HepG2 (cell line): ENCODE measurements at regions not wholly inside any gene's neighbourhood (a gene's known extent, or its start where the extent isn't known, plus 50 kb on each side); places are given as distances from the start of the nearest gene placed in this dataset.

Source experiments
- ATAC-seq: fragments of 200-7000 bp; cut with Tn5 transposase; 3 replicates; pipeline ENCODE4 v1.9.1; 2020; ENCODE audit warnings: mild to moderate bottlenecking, moderate library complexity
- BruUV-seq: library from RNA; stranded (reverse); fragments of 400-500 nt; replicated peaks from 2 replicates; lab custom pipeline; 2021; lab: Mats Ljungman, UMichigan
- CTCF ChIA-PET: fragments of 300-600 bp; formaldehyde crosslinking; extraction: SDS; loops from one replicate; lab custom pipeline; 2021; ENCODE audit warnings: low total read pairs, inconsistent platforms, low intra/inter-chr PET ratio; lab: Yijun Ruan, JAX
- POLR2A ChIA-PET: fragments of 350-600 bp; sonication (Branson Sonifier 250); formaldehyde crosslinking; loops from one replicate; lab custom pipeline; 2020; ENCODE audit warnings: antibody characterized with exemption, inconsistent platforms; lab: Yijun Ruan, JAX
- DNase-seq: peaks from one replicate; pipeline ENCODE4 v3.0.0-alpha.2; 2015; ENCODE audit warnings: low spot score
- FAIRE-seq: peaks from 3 replicates; lab custom pipeline; 2011; peaks lifted over from hg19 to GRCh38; lab: Jason Lieb, UNC
- H2AFZ ChIP-seq: one replicate; pipeline ENCODE4 v1.6.1; 2011; ENCODE audit warnings: low read length, inconsistent platforms
- H3K27ac ChIP-seq: fragments of 300-600 bp; 3 replicates; pipeline ENCODE4 v1.8.0; 2011; ENCODE audit warnings: mixed run types, mild to moderate bottlenecking, mixed read lengths, low read length, inconsistent platforms; ENCODE audit not compliant: insufficient read depth; ENCODE audit errors: extremely low read length
- H3K27me3 ChIP-seq, 2 experiments: fragments of 200-600 bp in 1 of 2; 2 replicates in 1 of 2; 3 replicates in 1 of 2; pipeline versions ENCODE4 v1.6.0 to v1.8.0; 2011; ENCODE audit warnings: low read length in 2 of 2, mild to moderate bottlenecking in 2 of 2, moderate library complexity in 2 of 2, inconsistent platforms in 1 of 2; ENCODE audit not compliant: insufficient read depth in 2 of 2, control insufficient read depth in 1 of 2
- H3K36me3 ChIP-seq, 2 experiments: fragments of 200-600 bp in 1 of 2; replicated peaks in 1 of 2; 2 replicates in 1 of 2; 3 replicates in 1 of 2; pipeline versions ENCODE4 v1.5.1 to v1.8.0; 2011; ENCODE audit warnings: low read length in 2 of 2, inconsistent platforms in 1 of 2; ENCODE audit not compliant: insufficient read depth in 2 of 2, control insufficient read depth in 1 of 2
- H3K4me1 ChIP-seq: 2 replicates; pipeline ENCODE4 v1.5.1; 2012; ENCODE audit warnings: low read length, inconsistent platforms; ENCODE audit not compliant: insufficient read depth
- H3K4me2 ChIP-seq: 2 replicates; pipeline ENCODE4 v1.6.0; 2011; ENCODE audit warnings: low read depth, low read length, inconsistent platforms
- H3K4me3 ChIP-seq, 3 experiments: fragments of 200-600 bp in 1 of 3; sonication (generic), shearing (Covaris generic) in 1 of 3; replicated peaks in 1 of 3; 2 replicates each; pipeline ENCODE4 v1.5.1; 2011 to 2016; ENCODE audit warnings: low read length in 3 of 3, inconsistent platforms in 2 of 3, low read depth in 2 of 3, mild to moderate bottlenecking in 2 of 3, control low read depth in 1 of 3, mixed read lengths in 1 of 3; ENCODE audit not compliant: insufficient read depth in 1 of 3
- H3K79me2 ChIP-seq: one replicate; pipeline ENCODE4 v1.6.1; 2011; ENCODE audit warnings: low read length, inconsistent platforms; ENCODE audit not compliant: insufficient read depth
- H3K9ac ChIP-seq: 2 replicates; pipeline ENCODE4 v1.6.0; 2011; ENCODE audit warnings: mild to moderate bottlenecking, low read depth, low read length, inconsistent platforms; ENCODE audit not compliant: insufficient read depth
- H3K9me3 ChIP-seq: 2 replicates; pipeline ENCODE4 v1.5.1; 2012; ENCODE audit warnings: mild to moderate bottlenecking, low read length
- H4K20me1 ChIP-seq: 2 replicates; pipeline ENCODE4 v1.6.0; 2011; ENCODE audit warnings: inconsistent platforms, mild to moderate bottlenecking, low read length, moderate library complexity; ENCODE audit not compliant: insufficient read depth
- CENPBD1 ChIP-seq: sonication (generic); formaldehyde crosslinking; IDR thresholded peaks from 2 replicates; pipeline ENCODE4 v1.8.0; 2022; ENCODE audit warnings: missing genetic modification reagents, low read depth, mild to moderate bottlenecking, borderline replicate concordance
- CENPT ChIP-seq: sonication (generic); formaldehyde crosslinking; IDR thresholded peaks from 2 replicates; pipeline ENCODE4 v1.8.0; 2022; ENCODE audit warnings: low read depth, mild to moderate bottlenecking, moderate library complexity, missing genetic modification reagents
- DDIT3 ChIP-seq: sonication (generic); formaldehyde crosslinking; IDR thresholded peaks from 2 replicates; pipeline ENCODE4 v1.4.0; 2020; ENCODE audit warnings: mild to moderate bottlenecking, missing genetic modification reagents
- FOXP4 ChIP-seq: sonication (generic); formaldehyde crosslinking; IDR thresholded peaks from 2 replicates; pipeline ENCODE4 v1.4.0; 2020; ENCODE audit warnings: missing genetic modification reagents
- GATAD2A ChIP-seq: IDR thresholded peaks from 2 replicates; pipeline ENCODE4 v1.6.1; 2016
- KAT7 ChIP-seq: IDR thresholded peaks from 2 replicates; pipeline ENCODE4 v1.6.1; 2018; ENCODE audit warnings: borderline replicate concordance, missing compliant biosample characterization
- NFKB2 ChIP-seq: sonication (generic); formaldehyde crosslinking; IDR thresholded peaks from 2 replicates; pipeline ENCODE4 v1.4.0; 2020; ENCODE audit warnings: missing genetic modification reagents, borderline replicate concordance
- PRMT3 ChIP-seq: sonication (generic); formaldehyde crosslinking; IDR thresholded peaks from 2 replicates; pipeline ENCODE4 v1.8.1; 2022; ENCODE audit warnings: low read depth, mild to moderate bottlenecking, moderate library complexity, missing genetic modification reagents, borderline replicate concordance
- SNAPC4 ChIP-seq: sonication (generic); formaldehyde crosslinking; IDR thresholded peaks from 2 replicates; pipeline ENCODE4 v1.4.0; 2020; ENCODE audit warnings: mild to moderate bottlenecking, missing genetic modification reagents
- ZBTB3 ChIP-seq: sonication (generic); formaldehyde crosslinking; IDR thresholded peaks from 2 replicates; pipeline ENCODE4 v1.4.0; 2020; ENCODE audit warnings: low read depth, mild to moderate bottlenecking, moderate library complexity, missing genetic modification reagents, borderline replicate concordance
- ZNF543 ChIP-seq: sonication (generic); formaldehyde crosslinking; IDR thresholded peaks from 2 replicates; pipeline ENCODE4 v1.4.0; 2020; ENCODE audit warnings: mild to moderate bottlenecking, missing genetic modification reagents
- ZNF550 ChIP-seq: sonication (generic); formaldehyde crosslinking; IDR thresholded peaks from 2 replicates; pipeline ENCODE4 v1.4.0; 2020; ENCODE audit warnings: mild to moderate bottlenecking, missing genetic modification reagents, borderline replicate concordance
- WGBS: methylation state at CpG from one replicate; pipeline ENCODE4 v1.1.6; 2017; ENCODE audit warnings: low lambda C conversion rate; 5-methylcytosine and 5-hydroxymethylcytosine counted together
- in situ Hi-C: cut with HindIII; loops from 2 replicates; pipeline ENCODE4 v1.10.0; 2017; ENCODE audit warnings: low pct_unique_long_range_greater_than_20kb; ENCODE audit not compliant: extremely low pct_ligation_motif_present
- intact Hi-C: fragments of 100-400 bp; cut with micrococcal nuclease; formaldehyde crosslinking; loops from one replicate; pipeline ENCODE4 v1.10.0; 2022; ENCODE audit not compliant: unreplicated experiment

- ChIA-PET CTCF (no interaction called here), POLR2A (interaction anchor here (1.0 kb wide), 1 partner anchor 7 kb away, joined by 3 read pairs; no protein-coding TSS in a partner anchor)
- Histone ChIP-seq H3K9ac (no peak overlapping the region), H3K27ac (no peak overlapping the region), H3K4me3 (no peak overlapping the region), H2AFZ (no peak overlapping the region), H3K9me3 (no peaks in the 10 kb centered on the region), H3K36me3 (no peaks in the 10 kb centered on the region), H3K4me1 (peaks cover 29% of the 10 kb centered on the region), H4K20me1 (no peaks in the 10 kb centered on the region), H3K27me3 (no peaks in the 10 kb centered on the region), H3K79me2 (no peaks in the 10 kb centered on the region), H3K4me2 (no peak overlapping the region)
- no TSS peak for BruUV-seq
- no peak for DNase-seq
- in situ Hi-C loops, result no loop called here
- TF ChIP-seq ZNF543 (CRISPR knock-in tag) (no peak), SNAPC4 (no peak), ZBTB3 (CRISPR knock-in tag) (no peak), CENPT (CRISPR knock-in tag) (no peak), DDIT3 (no peak), FOXP4 (CRISPR knock-in tag) (no peak), KAT7 (CRISPR knock-in tag) (no peak), PRMT3 (CRISPR knock-in tag) (no peak), GATAD2A (CRISPR knock-in tag) (no peak), CENPBD1 (CRISPR knock-in tag) (no peak), ZNF550 (CRISPR knock-in tag) (no peak), NFKB2 (CRISPR knock-in tag) (no peak)
- ATAC-seq, result no peak
- FAIRE-seq, result no peak
- intact Hi-C loops, result no loop called here
- WGBS, result 92% methylated on average over 15 of the region's 15 CpGs
Observed at GRCh38 chr3:72158639-72159326, 373.8 kb upstream of the PROK2 start.
